Ureter (tissue), 1 donor: ENCODE measurements at regions not wholly inside any gene's neighbourhood (a gene's known extent, or its start where the extent isn't known, plus 50 kb on each side); places are given as distances from the start of the nearest gene placed in this dataset.
"Not testable (repeated sequence)": the region's sequence is repeated elsewhere in the genome, so short reads cannot be mapped to it uniquely, and the experiment has no call there.

Experiments used
- DNase-seq: peaks from one replicate; pipeline ENCODE4 v3.0.0-alpha.2; 2020; ENCODE audit warnings: low spot score
- donor health status: DM: yes; HTN: yes; CAD: no.

DNA sequence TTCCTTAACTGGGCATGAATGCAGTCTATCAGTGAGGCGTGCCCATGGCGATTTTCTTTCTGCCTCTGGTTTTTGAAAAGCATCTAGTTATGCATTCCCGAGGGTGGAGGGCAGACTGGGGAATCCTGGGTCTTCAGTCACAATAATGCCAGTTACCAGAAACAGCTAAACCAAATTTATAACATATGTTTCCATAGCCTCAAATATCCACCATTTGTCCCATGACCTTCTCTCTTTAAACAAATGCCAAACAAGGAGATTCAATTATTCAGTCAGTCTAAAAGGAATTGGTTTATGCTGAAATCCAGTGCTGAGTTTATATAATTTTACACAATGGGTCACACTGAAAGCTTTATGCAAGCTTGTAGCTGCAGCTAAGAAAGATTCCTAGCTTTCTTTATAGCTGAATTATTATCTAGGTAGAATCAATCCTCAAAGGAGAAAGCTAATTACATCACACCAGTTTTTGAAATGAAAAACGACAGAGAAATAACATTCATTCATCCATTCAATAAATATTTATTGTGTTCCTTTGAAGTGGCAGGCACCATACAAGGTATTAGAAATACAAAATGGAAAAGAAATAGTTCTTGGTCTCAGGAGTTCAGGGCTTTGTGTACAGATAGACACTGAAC, 131.3 kb upstream of the RAP1B start:
- no peak for DNase-seq

DNA sequence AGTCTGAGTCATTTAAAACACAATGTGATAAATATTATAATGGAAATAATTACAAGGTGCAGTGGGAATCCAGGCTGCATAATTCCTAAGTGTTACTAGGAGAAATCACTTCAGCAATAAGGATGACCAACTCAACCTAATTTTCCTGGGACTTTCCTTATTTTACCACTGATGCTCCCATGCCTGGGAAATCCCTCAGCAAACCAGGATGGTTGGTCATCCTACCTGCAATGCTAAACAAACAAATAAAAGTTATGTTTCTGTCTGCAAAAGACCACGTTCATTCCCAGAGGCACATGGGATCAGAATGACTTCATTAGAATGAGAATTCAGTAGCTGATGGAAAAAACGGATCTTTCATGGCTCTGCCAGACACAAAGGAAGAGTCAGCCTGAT, 130.8 kb upstream of the RAP1B start:
- DNase-seq: no peak

DNA sequence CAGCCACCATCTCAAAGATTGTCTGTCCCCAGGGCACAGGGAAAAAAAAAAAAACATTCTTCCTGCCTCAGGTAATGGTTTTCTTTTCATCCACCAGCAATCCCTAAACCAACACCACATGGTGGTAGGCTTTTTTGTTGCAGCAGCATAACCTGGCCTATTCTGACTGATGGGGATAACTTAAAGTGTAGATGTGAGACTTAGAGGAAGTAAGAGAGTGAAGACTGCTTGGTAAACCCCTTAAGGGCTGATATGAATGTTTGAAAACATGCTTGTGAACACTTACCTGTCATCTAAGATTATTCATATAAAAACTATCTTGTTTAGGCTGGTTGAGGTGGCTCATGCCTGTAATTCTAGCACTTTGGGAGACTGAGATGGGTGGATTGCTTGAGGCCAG, 130.2 kb upstream of the RAP1B start:
- DNase-seq: no peak

- DNase-seq: no peak
These were observed 129.3 kb upstream of the RAP1B start for GRCh38 chr12:68481181-68481941.

GRCh38 chr12:68482014-68482413, 128.7 kb upstream of the RAP1B start:
- no peak for DNase-seq

GRCh38 chr12:68482660-68483059, 128.0 kb upstream of the RAP1B start:
- DNase-seq: no peak

DNA sequence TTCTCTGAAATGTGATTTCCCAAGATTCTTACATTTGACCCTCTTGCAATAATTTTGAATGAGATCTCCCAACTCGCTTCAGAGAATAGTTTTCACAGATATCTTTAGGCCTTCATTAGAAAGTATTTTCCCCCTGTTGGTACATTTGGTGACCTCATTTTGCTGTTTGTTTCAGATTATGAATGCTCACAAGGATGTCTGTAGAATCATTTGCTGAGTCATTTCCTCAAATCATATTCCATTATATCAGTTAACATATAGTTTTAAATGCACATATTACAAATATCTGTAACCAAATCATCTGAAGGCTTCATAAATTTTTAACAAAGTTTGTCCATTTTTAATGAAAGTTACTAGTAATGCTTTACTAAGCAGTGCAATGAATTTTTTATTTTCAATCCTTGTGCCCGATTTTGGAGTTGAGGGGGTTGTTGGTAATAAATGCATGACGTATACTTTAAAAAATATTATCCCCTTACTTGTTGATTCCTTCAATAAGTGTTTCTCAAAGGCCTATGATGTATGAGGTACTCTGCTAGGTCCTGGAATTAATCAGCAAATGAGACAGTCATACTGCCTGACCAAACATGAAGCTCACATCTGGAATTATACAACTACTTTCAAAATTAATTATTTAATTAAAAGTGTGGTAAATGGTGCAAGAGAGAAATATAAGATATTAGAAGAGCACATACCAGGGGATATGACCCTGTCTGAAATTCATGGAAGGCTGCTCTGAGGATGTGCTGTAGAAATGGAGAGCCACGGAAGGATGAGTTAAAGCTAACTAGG, 126.9 kb upstream of the RAP1B start:
- DNase-seq: no peak

DNA sequence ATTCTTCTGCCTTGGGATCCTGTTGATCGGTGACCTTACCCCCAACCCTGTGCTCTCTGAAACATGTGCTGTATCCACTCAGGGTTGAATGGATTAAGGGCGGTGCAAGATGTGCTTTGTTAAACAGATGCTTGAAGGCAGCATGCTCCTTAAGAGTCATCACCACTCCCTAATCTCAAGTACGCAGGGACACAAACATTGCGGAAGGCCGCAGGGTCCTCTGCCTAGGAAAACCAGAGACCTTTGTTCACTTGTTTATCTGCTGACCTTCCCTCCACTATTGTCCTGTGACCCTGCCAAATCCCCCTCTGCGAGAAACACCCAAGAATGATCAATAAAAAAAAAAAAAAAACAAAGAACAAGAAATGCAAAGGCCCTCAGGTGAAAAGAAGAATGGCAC, 126.1 kb upstream of the RAP1B start:
- DNase-seq: not testable (repeated sequence)

DNA sequence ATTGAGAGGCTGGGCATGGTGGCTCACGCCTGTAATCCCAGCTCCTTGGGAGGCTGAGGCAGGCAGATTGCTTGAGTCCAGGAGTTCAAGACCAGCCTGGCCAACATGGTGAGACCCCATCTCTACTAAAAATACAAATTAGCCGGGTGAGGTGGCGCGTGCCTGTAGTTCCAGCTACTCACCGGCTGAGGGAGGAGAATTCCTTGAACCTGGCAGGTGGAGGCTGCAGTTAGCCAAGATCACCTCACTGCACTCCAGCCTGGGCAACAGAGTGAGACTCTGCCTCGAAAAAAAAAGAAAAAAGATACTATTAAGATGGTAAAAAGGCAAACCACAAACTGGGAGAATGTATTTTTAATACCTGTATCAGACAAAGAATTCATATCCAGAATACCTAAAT, 124.2 kb upstream of the RAP1B start:
- not testable (repeated sequence) for DNase-seq

- DNase-seq: no peak
These were observed 122.9 kb upstream of the RAP1B start for GRCh38 chr12:68487721-68488309.

DNA sequence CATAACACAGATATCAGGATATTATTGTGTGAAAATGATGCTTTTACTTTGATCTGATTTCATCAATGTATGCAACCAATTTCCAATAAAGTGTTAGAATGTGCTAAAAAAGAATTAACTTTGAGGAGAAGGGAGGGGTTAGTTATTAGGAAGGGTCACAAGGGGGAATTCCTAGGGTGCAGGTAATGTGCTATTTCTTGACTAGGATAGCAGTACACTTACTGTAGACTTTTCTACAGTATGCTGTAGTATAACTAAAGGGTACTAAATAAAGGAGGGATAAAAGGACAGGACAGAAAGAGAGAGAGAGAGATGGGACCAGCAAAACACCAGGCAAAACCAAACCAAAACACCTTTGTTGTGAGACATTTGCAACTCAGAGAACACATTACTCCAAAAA, 121.4 kb upstream of the RAP1B start:
- DNase-seq: no peak

- DNase-seq: no peak
These were observed 120.2 kb upstream of the RAP1B start for GRCh38 chr12:68490476-68490875.

- no peak for DNase-seq
These were observed 119.3 kb upstream of the RAP1B start for GRCh38 chr12:68491204-68491960.

DNA sequence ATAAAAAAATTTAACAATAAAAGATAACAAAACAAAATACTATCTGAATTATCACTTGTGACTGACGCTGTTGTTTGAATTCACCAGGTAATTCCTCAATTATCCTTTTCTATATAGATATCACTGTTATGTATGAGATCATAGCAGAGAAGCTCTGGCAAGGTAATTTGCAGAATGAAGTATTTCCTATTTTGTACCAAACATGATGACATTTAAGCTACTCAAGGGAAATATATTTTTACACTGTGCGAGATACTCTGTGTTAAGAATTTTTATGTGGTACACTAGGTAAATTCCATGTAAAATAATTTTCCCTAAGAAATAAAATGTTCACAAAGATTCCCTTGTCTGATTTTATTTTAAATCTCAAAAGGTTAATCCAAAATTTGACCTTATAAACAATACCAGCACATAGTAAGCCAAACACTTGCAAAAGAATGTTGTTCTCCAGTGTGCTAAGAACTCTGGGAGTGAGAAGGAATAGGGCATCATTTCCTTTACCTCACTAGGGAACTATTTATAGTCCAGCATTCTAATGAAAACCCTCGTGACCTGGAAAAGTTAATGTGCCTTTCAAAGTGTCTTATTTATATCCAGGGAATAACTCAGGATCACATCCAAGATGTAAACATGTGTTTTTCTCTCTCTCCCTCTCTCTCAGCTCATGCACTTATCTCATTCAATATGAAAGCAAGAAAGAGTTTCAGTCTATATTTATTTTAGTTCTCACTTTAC, 115.2 kb upstream of the RAP1B start:
- DNase-seq: no peak

GRCh38 chr12:68497107-68497506, 113.6 kb upstream of the RAP1B start:
- DNase-seq: no peak

- DNase-seq: no peak
These were observed 113.0 kb upstream of the RAP1B start for GRCh38 chr12:68497702-68498101.

DNA sequence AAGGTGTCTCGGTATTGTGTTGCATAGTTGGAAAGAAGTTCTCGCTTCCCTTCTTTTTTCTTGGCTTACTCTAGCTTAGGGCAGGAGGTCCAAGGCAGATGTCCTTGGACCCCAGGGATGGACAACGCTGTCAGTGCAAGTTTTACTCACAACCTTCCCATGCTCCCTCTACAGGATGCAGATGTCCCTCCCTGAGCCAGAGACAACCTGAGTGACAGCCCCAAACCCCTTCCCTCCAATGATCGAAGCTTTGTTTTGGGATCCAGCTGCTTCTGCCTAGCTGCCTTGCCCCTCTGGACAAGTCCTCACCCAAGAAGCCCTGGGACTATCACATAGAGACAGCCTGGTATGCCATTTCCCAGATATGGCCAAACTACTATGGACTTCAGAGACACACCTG, 112.0 kb upstream of the RAP1B start:
- DNase-seq: no peak

DNA sequence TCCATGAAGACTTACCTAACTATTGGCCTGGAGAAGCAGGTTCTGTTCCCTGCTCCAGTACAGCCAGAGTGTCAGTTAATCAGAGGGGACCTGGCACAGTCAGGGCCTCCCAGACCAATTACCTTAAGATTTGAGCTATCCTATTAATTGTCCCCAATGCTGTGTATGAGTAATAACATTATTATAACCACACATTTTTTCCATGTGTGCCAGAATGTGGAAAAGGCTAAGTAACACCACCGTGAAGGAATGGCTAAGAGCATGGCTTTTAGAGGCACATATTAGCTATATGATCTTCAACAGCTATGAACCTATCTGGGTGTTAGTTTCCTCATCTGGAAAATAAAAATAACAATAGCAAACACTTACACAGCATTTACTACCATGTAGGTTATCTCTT, 111.1 kb upstream of the RAP1B start:
- DNase-seq: no peak

- DNase-seq: no peak
These were observed 109.5 kb upstream of the RAP1B start for GRCh38 chr12:68501226-68501625.

GRCh38 chr12:68505970-68506369, 104.7 kb upstream of the RAP1B start:
- no peak for DNase-seq

- DNase-seq: no peak
These were observed 104.1 kb upstream of the RAP1B start for GRCh38 chr12:68506619-68507018.
